ENCODE measurements at regions not wholly inside any gene's neighbourhood (a gene's known extent, or its start where the extent isn't known, plus 50 kb on each side); places are given as distances from the start of the nearest gene placed in this dataset.
"Not testable (repeated sequence)": the region's sequence is repeated elsewhere in the genome, so short reads cannot be mapped to it uniquely, and the experiment has no call there.

- Histone ChIP-seq H3K9me3 (ENCODE audit: insufficient read depth, low read depth, low read length) (no peaks in the 10 kb centered on the region), H3K36me3 (ENCODE audit: insufficient read depth, low read length) (no peaks in the 10 kb centered on the region), H3K4me3 (ENCODE audit: low read length) (no peak overlapping the region), H3K27ac (ENCODE audit: low read depth, low read length) (no peak overlapping the region), H3K9ac (ENCODE audit: low read depth, low read length) (no peak overlapping the region), H3K27me3 (ENCODE audit: insufficient read depth, low read length) (no peaks in the 10 kb centered on the region), H3K4me1 (ENCODE audit: insufficient read depth, low read length) (peaks cover 8% of the 10 kb centered on the region; the same call in 1 of the 2 replicates)
- whole genome bisulfite sequencing, result 96% methylated on average over 4 of the region's 5 CpGs
Measured at GRCh38 chr4:153904011-153904410, 115.1 kb upstream of the SFRP2 start.

DNA sequence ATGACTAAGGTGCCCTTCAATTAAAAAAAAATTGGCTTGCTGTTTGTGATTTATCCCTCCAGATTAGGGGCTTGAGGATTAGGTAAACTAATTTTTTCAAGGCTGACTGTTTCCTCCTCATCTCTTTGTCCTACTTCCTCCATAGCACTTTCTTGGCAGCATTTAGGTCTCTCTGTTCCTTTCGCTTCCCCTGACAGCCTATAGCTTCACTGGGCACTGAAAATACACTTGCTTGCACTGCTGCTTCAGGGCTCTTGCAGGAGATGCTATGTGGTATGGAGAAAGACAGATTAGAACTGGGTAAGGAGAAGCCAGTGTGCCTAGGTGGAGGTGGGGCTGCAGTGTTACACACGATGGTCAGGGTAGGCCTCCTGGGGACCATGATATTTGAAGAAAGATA, 112.3 kb upstream of the SFRP2 start:
- Histone ChIP-seq H3K4me3 (ENCODE audit: low read length) (no peak overlapping the region), H3K4me1 (ENCODE audit: insufficient read depth, low read length) (no peaks in the 10 kb centered on the region)
- 89% methylated on average over 2 of the region's 2 CpGs for WGBS

GRCh38 chr4:153900426-153900825, 111.5 kb upstream of the SFRP2 start:
- Histone ChIP-seq H3K9ac (ENCODE audit: low read depth, low read length) (no peak overlapping the region), H3K27ac (ENCODE audit: low read depth, low read length) (no peak overlapping the region), H3K4me3 (ENCODE audit: low read length) (no peak overlapping the region), H3K27me3 (ENCODE audit: insufficient read depth, low read length) (no peaks in the 10 kb centered on the region), H3K4me1 (ENCODE audit: insufficient read depth, low read length) (no peaks in the 10 kb centered on the region), H3K36me3 (ENCODE audit: insufficient read depth, low read length) (no peaks in the 10 kb centered on the region), H3K9me3 (ENCODE audit: insufficient read depth, low read depth, low read length) (no peaks in the 10 kb centered on the region)
- WGBS, result 87% methylated on average over 6 of the region's 6 CpGs

More for the DNA sequence above, 112.3 kb upstream of the SFRP2 start:
- Histone ChIP-seq H3K9me3 (ENCODE audit: insufficient read depth, low read depth, low read length) (no peaks in the 10 kb centered on the region), H3K27ac (ENCODE audit: low read depth, low read length) (no peak overlapping the region), H3K9ac (ENCODE audit: low read depth, low read length) (no peak overlapping the region), H3K27me3 (ENCODE audit: insufficient read depth, low read length) (no peaks in the 10 kb centered on the region), H3K36me3 (ENCODE audit: insufficient read depth, low read length) (no peaks in the 10 kb centered on the region)

DNA sequence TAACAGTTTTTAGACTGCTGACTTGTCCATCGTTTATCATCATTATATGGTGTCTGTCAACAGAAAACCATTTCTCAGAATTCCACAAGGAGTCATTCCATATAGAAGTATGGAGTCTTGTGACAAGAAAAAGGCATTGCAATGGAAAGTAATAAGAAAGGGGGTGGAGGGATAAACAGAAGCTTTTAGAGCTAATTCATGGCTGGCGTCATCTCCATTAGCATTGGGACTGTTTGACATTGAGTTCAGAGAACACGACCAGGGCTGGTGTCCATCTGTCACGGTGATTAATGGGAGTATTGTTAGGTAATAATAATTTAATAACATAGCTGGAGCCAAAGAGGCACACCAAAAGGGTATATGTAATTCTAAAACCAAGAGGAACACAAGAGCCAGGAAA, 101.9 kb upstream of the SFRP2 start:
- Histone ChIP-seq H3K4me3 (ENCODE audit: low read length) (no peak overlapping the region), H3K4me1 (ENCODE audit: insufficient read depth, low read length) (no peaks in the 10 kb centered on the region), H3K9me3 (ENCODE audit: insufficient read depth, low read depth, low read length) (no peaks in the 10 kb centered on the region), H3K27me3 (ENCODE audit: insufficient read depth, low read length) (no peaks in the 10 kb centered on the region), H3K9ac (ENCODE audit: low read depth, low read length) (no peak overlapping the region), H3K27ac (ENCODE audit: low read depth, low read length) (no peak overlapping the region), H3K36me3 (ENCODE audit: insufficient read depth, low read length) (no peaks in the 10 kb centered on the region)
- WGBS, result 93% methylated on average over 4 of the region's 4 CpGs

DNA sequence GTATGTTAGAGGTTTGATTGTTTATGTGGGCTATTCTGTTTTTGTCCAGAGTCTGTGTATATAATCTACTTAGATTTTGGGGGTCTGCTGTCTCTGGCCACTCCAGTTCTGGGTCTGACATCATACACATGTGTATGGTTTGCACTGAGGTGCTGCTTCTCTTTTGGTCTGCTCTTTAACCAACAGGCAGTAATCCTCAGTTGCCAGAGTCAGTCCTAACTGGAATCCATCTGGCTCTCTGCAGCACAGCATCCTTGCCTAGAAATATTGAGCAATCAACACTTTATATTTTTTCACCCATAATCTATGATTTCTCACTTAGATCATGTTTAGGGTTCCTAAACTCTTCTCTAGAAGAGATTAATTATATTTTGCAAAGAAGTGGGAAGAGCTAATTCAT, 98.3 kb upstream of the SFRP2 start:
- Histone ChIP-seq H3K9me3 (ENCODE audit: insufficient read depth, low read depth, low read length) (peaks cover 5% of the 10 kb centered on the region; the same call in 1 of the 2 replicates), H3K4me3 (ENCODE audit: low read length) (no peak overlapping the region), H3K4me1 (ENCODE audit: insufficient read depth, low read length) (no peaks in the 10 kb centered on the region), H3K36me3 (ENCODE audit: insufficient read depth, low read length) (no peaks in the 10 kb centered on the region), H3K27me3 (ENCODE audit: insufficient read depth, low read length) (no peaks in the 10 kb centered on the region), H3K27ac (ENCODE audit: low read depth, low read length) (no peak overlapping the region), H3K9ac (ENCODE audit: low read depth, low read length) (no peak overlapping the region)

GRCh38 chr4:153884325-153884724, 95.4 kb upstream of the SFRP2 start:
- H3K9ac ChIP-seq (ENCODE audit: low read depth, low read length), result no peak overlapping the region
- H3K27ac ChIP-seq (ENCODE audit: low read depth, low read length), result no peak overlapping the region
- WGBS, result 100% methylated on average over 1 of the region's 1 CpG

GRCh38 chr4:153880983-153881382, 92.1 kb upstream of the SFRP2 start:
- WGBS, result 94% methylated on average over 2 of the region's 2 CpGs
- Histone ChIP-seq H3K4me1 (ENCODE audit: insufficient read depth, low read length) (no peaks in the 10 kb centered on the region), H3K27ac (ENCODE audit: low read depth, low read length) (no peak overlapping the region), H3K4me3 (ENCODE audit: low read length) (no peak overlapping the region), H3K36me3 (ENCODE audit: insufficient read depth, low read length) (no peaks in the 10 kb centered on the region), H3K27me3 (ENCODE audit: insufficient read depth, low read length) (no peaks in the 10 kb centered on the region), H3K9ac (ENCODE audit: low read depth, low read length) (no peak overlapping the region), H3K9me3 (ENCODE audit: insufficient read depth, low read depth, low read length) (peaks cover 45% of the 10 kb centered on the region)

More at GRCh38 chr4:153884325-153884724, 95.4 kb upstream of the SFRP2 start:
- Histone ChIP-seq H3K9me3 (ENCODE audit: insufficient read depth, low read depth, low read length) (peaks cover 33% of the 10 kb centered on the region), H3K4me3 (ENCODE audit: low read length) (no peak overlapping the region), H3K36me3 (ENCODE audit: insufficient read depth, low read length) (no peaks in the 10 kb centered on the region), H3K4me1 (ENCODE audit: insufficient read depth, low read length) (no peaks in the 10 kb centered on the region), H3K27me3 (ENCODE audit: insufficient read depth, low read length) (no peaks in the 10 kb centered on the region)

DNA sequence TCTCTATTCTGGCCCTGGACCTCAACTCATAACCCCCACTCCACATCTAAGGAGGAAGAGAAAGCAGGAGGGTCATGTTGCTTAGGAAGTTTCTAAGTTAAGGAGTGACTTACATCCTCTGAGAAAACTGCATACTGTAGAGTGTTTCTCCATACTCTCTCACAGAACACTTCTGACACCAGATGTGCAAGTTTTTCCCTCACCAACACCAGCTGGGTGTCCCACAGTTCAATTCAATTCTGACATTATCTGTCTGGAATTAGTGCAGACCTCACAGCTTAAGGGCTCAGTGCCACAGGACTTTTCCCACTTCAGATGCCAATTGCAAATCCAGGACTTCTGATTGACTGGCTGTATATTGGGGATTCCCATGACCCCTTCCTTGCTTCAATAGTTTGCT, 89.0 kb upstream of the SFRP2 start:
- Histone ChIP-seq H3K27me3 (ENCODE audit: insufficient read depth, low read length) (no peaks in the 10 kb centered on the region), H3K4me1 (ENCODE audit: insufficient read depth, low read length) (no peaks in the 10 kb centered on the region), H3K9ac (ENCODE audit: low read depth, low read length) (no peak overlapping the region), H3K27ac (ENCODE audit: low read depth, low read length) (no peak overlapping the region), H3K36me3 (ENCODE audit: insufficient read depth, low read length) (no peaks in the 10 kb centered on the region), H3K4me3 (ENCODE audit: low read length) (no peak overlapping the region), H3K9me3 (ENCODE audit: insufficient read depth, low read depth, low read length) (peaks cover 45% of the 10 kb centered on the region)

- Histone ChIP-seq H3K27ac (ENCODE audit: low read depth, low read length) (no peak overlapping the region), H3K9ac (ENCODE audit: low read depth, low read length) (no peak overlapping the region), H3K9me3 (ENCODE audit: insufficient read depth, low read depth, low read length) (peaks cover 6% of the 10 kb centered on the region; the same call in 1 of the 2 replicates), H3K36me3 (ENCODE audit: insufficient read depth, low read length) (no peaks in the 10 kb centered on the region), H3K27me3 (ENCODE audit: insufficient read depth, low read length) (no peaks in the 10 kb centered on the region), H3K4me1 (ENCODE audit: insufficient read depth, low read length) (no peaks in the 10 kb centered on the region), H3K4me3 (ENCODE audit: low read length) (no peak overlapping the region)
- WGBS, result 84% methylated on average over 1 of the region's 1 CpG
Measured at GRCh38 chr4:153873741-153874140, 84.9 kb upstream of the SFRP2 start.

DNA sequence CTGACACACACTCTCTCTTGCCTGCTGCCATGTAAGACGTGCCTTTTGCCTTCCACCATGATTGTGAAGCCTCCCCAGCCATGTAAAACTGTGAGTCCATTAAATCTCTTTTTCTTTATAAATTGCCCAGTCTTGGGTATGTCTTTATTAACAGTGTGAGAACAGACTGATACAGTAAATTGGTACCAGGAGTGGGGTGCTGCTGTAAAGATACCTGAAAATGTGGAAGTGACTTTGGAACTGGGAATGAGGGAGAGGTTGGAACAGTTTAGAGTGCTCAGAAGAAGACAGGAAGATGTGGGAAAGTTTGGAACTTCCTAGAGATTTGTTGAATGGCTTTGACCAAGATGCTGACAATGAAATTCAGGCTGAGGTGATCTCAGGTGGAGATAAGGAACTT, 77.9 kb upstream of the SFRP2 start:
- WGBS, result 88% methylated on average over 1 of the region's 1 CpG
- not testable (repeated sequence) for H3K9ac ChIP-seq (ENCODE audit: low read depth, low read length); H3K36me3 ChIP-seq (ENCODE audit: insufficient read depth, low read length); H3K27me3 ChIP-seq (ENCODE audit: insufficient read depth, low read length); H3K27ac ChIP-seq (ENCODE audit: low read depth, low read length); H3K4me3 ChIP-seq (ENCODE audit: low read length); H3K4me1 ChIP-seq (ENCODE audit: insufficient read depth, low read length)
- peaks cover 45% of the 10 kb centered on the region for H3K9me3 ChIP-seq (ENCODE audit: insufficient read depth, low read depth, low read length)

GRCh38 chr4:153852501-153852900, 63.6 kb upstream of the SFRP2 start:
- Histone ChIP-seq H3K27ac (ENCODE audit: low read depth, low read length) (no peak overlapping the region), H3K9ac (ENCODE audit: low read depth, low read length) (no peak overlapping the region), H3K27me3 (ENCODE audit: insufficient read depth, low read length) (no peaks in the 10 kb centered on the region), H3K9me3 (ENCODE audit: insufficient read depth, low read depth, low read length) (no peaks in the 10 kb centered on the region), H3K4me1 (ENCODE audit: insufficient read depth, low read length) (no peaks in the 10 kb centered on the region; the same call in 1 of the 2 replicates), H3K36me3 (ENCODE audit: insufficient read depth, low read length) (no peaks in the 10 kb centered on the region), H3K4me3 (ENCODE audit: low read length) (no peak overlapping the region)
- WGBS, result 100% methylated on average over 1 of the region's 1 CpG

DNA sequence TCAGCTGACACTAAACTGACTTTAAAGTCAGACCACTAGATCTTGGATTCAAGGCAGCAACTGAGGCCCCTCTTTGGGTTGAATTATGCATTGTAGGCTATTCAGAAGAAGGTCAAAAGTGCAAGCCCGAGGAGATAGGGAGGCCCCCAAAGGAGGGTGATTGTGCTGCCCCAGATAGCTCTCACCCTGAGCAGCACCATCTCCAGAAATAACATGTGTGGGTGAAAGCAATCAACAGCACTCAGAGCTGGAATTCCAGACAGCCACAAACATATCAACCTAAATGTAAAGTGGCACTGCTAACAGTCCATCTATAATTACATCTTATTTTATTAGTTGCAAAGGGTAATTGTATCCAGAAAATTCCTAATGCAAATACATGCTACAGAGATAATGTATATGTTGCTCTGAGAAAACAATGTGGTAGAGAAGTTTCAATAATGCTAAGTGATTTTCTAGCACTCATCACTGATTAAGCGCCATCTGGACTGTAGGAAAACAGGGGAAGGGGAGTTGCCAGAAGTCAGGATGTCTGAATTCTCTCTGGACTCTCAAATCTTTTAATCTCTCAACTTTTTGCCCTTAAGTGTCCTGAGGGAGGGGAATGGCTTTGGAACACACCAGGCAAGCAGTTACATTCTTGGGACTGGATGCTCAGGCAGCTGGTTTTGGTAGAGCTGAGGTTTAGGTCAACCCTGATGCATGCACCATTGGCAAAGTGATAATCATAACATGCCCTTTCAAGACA, 61.8 kb upstream of the SFRP2 start:
- H3K4me1 ChIP-seq (ENCODE audit: insufficient read depth, low read length), result no peaks in the 10 kb centered on the region; the same call in 1 of the 2 replicates
- 76% methylated on average over 2 of the region's 2 CpGs for WGBS

More for the DNA sequence above, 61.8 kb upstream of the SFRP2 start:
- Histone ChIP-seq H3K36me3 (ENCODE audit: insufficient read depth, low read length) (no peaks in the 10 kb centered on the region), H3K27me3 (ENCODE audit: insufficient read depth, low read length) (no peaks in the 10 kb centered on the region), H3K27ac (ENCODE audit: low read depth, low read length) (no peak overlapping the region), H3K9ac (ENCODE audit: low read depth, low read length) (no peak overlapping the region), H3K4me3 (ENCODE audit: low read length) (no peak overlapping the region), H3K9me3 (ENCODE audit: insufficient read depth, low read depth, low read length) (no peaks in the 10 kb centered on the region)

All from HUES64 (cell line).